NT2/D1 (cell line): ENCODE measurements at regions not wholly inside any gene's neighbourhood (a gene's known extent, or its start where the extent isn't known, plus 50 kb on each side); places are given as distances from the start of the nearest gene placed in this dataset.

Experiments used
- DNase-seq: peaks from one replicate; pipeline ENCODE4 v3.0.0-alpha.2; 2011; ENCODE audit warnings: low read depth, low spot score
- H3K27me3 ChIP-seq: 2 replicates; pipeline ENCODE4 v1.6.0; 2011; ENCODE audit warnings: mild to moderate bottlenecking; ENCODE audit not compliant: insufficient read length, insufficient read depth
- H3K36me3 ChIP-seq: 2 replicates; pipeline ENCODE4 v1.6.1; 2011; ENCODE audit warnings: mild to moderate bottlenecking, low read length, mixed read lengths; ENCODE audit not compliant: insufficient read depth, insufficient read length
- H3K4me1 ChIP-seq: 2 replicates; pipeline ENCODE4 v1.5.1; 2011; ENCODE audit not compliant: insufficient read depth, insufficient read length
- H3K4me3 ChIP-seq: 2 replicates; pipeline ENCODE4 v1.5.1; 2011; ENCODE audit warnings: low read depth; ENCODE audit not compliant: insufficient read length
- H3K9ac ChIP-seq: 2 replicates; pipeline ENCODE4 v1.6.0; 2011; ENCODE audit warnings: low read depth; ENCODE audit not compliant: insufficient read length
- H3K9me3 ChIP-seq: 2 replicates; pipeline ENCODE4 v1.5.1; 2011; ENCODE audit warnings: mild to moderate bottlenecking, low read length; ENCODE audit not compliant: insufficient read depth
- SUZ12 ChIP-seq: IDR thresholded peaks from 2 replicates; pipeline ENCODE4 v1.6.1; 2011; ENCODE audit not compliant: insufficient read length, insufficient read depth; ENCODE audit errors: extremely low read depth
- YY1 ChIP-seq: IDR thresholded peaks from 2 replicates; pipeline ENCODE4 v1.6.1; 2011; ENCODE audit not compliant: insufficient read length, insufficient read depth
- ZNF274 ChIP-seq: IDR thresholded peaks from 2 replicates; pipeline ENCODE4 v1.6.1; 2011; ENCODE audit warnings: mild to moderate bottlenecking, low read depth, low read length

- no peaks in the 10 kb centered on the region for H3K27me3 ChIP-seq
- H3K4me1 ChIP-seq: peaks cover 11% of the 10 kb centered on the region
- H3K9me3 ChIP-seq: no peaks in the 10 kb centered on the region
- H3K36me3 ChIP-seq: no peaks in the 10 kb centered on the region
- H3K4me3 ChIP-seq: no peak overlapping the region
- peak overlapping the region; percentile 10 for H3K9ac ChIP-seq
- no peak for TF ChIP-seq SUZ12
- TF ChIP-seq ZNF274: no peak
- DNase-seq: no peak
Measured at GRCh38 chr10:69734797-69735468, 66.8 kb upstream of the COL13A1 start.

GRCh38 chr10:69736886-69737641 is 64.6 kb upstream of the COL13A1 start:
- Histone ChIP-seq H3K4me3 (no peak overlapping the region), H3K27me3 (no peaks in the 10 kb centered on the region), H3K4me1 (peaks cover 7% of the 10 kb centered on the region), H3K36me3 (no peaks in the 10 kb centered on the region), H3K9me3 (no peaks in the 10 kb centered on the region), H3K9ac (no peak overlapping the region)
- no peak for DNase-seq
- TF ChIP-seq ZNF274 (no peak), YY1 (no peak), SUZ12 (no peak)

GRCh38 chr10:69738071-69738470 is 63.6 kb upstream of the COL13A1 start:
- H3K4me1 ChIP-seq: peaks cover 7% of the 10 kb centered on the region
- TF ChIP-seq YY1 (no peak), SUZ12 (no peak), ZNF274 (no peak)
- no peaks in the 10 kb centered on the region for H3K27me3 ChIP-seq
- DNase-seq: no peak
- H3K9ac ChIP-seq: no peak overlapping the region
- H3K4me3 ChIP-seq: no peak overlapping the region
- H3K36me3 ChIP-seq: no peaks in the 10 kb centered on the region
- no peaks in the 10 kb centered on the region for H3K9me3 ChIP-seq

- Histone ChIP-seq H3K4me3 (no peak overlapping the region), H3K27me3 (no peaks in the 10 kb centered on the region), H3K9ac (no peak overlapping the region), H3K4me1 (peaks cover 3% of the 10 kb centered on the region), H3K36me3 (no peaks in the 10 kb centered on the region), H3K9me3 (no peaks in the 10 kb centered on the region)
- TF ChIP-seq ZNF274: no peak
- no peak for TF ChIP-seq SUZ12
- TF ChIP-seq YY1: no peak
- no peak for DNase-seq
Measured at GRCh38 chr10:69738858-69739435, 62.8 kb upstream of the COL13A1 start.

GRCh38 chr10:69739634-69740033 is 62.1 kb upstream of the COL13A1 start:
- no peaks in the 10 kb centered on the region for H3K27me3 ChIP-seq
- H3K9me3 ChIP-seq: no peaks in the 10 kb centered on the region
- H3K36me3 ChIP-seq: no peaks in the 10 kb centered on the region
- DNase-seq: no peak
- TF ChIP-seq ZNF274 (no peak), YY1 (no peak), SUZ12 (no peak)
- no peak overlapping the region for H3K9ac ChIP-seq
- H3K4me1 ChIP-seq: peaks cover 5% of the 10 kb centered on the region
- no peak overlapping the region for H3K4me3 ChIP-seq

- no peaks in the 10 kb centered on the region for H3K27me3 ChIP-seq
- no peak for DNase-seq
- TF ChIP-seq ZNF274: no peak
Measured at GRCh38 chr10:69740126-69740525, 61.6 kb upstream of the COL13A1 start.

GRCh38 chr10:69741252-69741651 is 60.5 kb upstream of the COL13A1 start:
- H3K4me1 ChIP-seq: peaks cover 5% of the 10 kb centered on the region
- no peaks in the 10 kb centered on the region for H3K27me3 ChIP-seq
- H3K4me3 ChIP-seq: no peak overlapping the region
- no peaks in the 10 kb centered on the region for H3K36me3 ChIP-seq
- no peak for DNase-seq
- H3K9me3 ChIP-seq: no peaks in the 10 kb centered on the region
- no peak overlapping the region for H3K9ac ChIP-seq
- TF ChIP-seq SUZ12: no peak
- no peak for TF ChIP-seq YY1
- TF ChIP-seq ZNF274: no peak

More at GRCh38 chr10:69740126-69740525, 61.6 kb upstream of the COL13A1 start:
- Histone ChIP-seq H3K9me3 (no peaks in the 10 kb centered on the region), H3K4me1 (peaks cover 5% of the 10 kb centered on the region), H3K9ac (no peak overlapping the region), H3K36me3 (no peaks in the 10 kb centered on the region), H3K4me3 (no peak overlapping the region)
